Astrocyte (in vitro differentiated cells and primary cell): ENCODE measurements at regions not wholly inside any gene's neighbourhood (a gene's known extent, or its start where the extent isn't known, plus 50 kb on each side); places are given as distances from the start of the nearest gene placed in this dataset.

Source experiments
- DNase-seq: peaks from one replicate; pipeline ENCODE4 v3.0.0-alpha.2; 2010; ENCODE audit warnings: low read depth
- FAIRE-seq: peaks from 2 replicates; lab custom pipeline; 2011; peaks lifted over from hg19 to GRCh38; lab: Jason Lieb, UNC
- H2AFZ ChIP-seq: 2 replicates; pipeline ENCODE4 v1.6.0; 2012; ENCODE audit warnings: low read depth, low read length, inconsistent platforms
- H3K27ac ChIP-seq: 2 replicates; pipeline ENCODE4 v1.5.1; 2011; ENCODE audit warnings: low read depth, low read length, inconsistent platforms
- H3K27me3 ChIP-seq: 2 replicates; pipeline ENCODE4 v1.6.0; 2011; ENCODE audit warnings: low read length, inconsistent platforms; ENCODE audit not compliant: insufficient read depth
- H3K36me3 ChIP-seq: 2 replicates; pipeline ENCODE4 v1.5.1; 2011; ENCODE audit warnings: low read length, inconsistent platforms; ENCODE audit not compliant: insufficient read depth
- H3K4me1 ChIP-seq: 2 replicates; pipeline ENCODE4 v1.5.1; 2011; ENCODE audit warnings: low read length, inconsistent platforms; ENCODE audit not compliant: insufficient read depth
- H3K4me2 ChIP-seq: 2 replicates; pipeline ENCODE4 v1.6.0; 2012; ENCODE audit warnings: low read length, inconsistent platforms
- H3K4me3 ChIP-seq: 2 replicates; pipeline ENCODE4 v1.5.1; 2011; ENCODE audit warnings: low read depth, mild to moderate bottlenecking, low read length, inconsistent platforms; ENCODE audit not compliant: insufficient read depth
- H3K79me2 ChIP-seq: 2 replicates; pipeline ENCODE4 v1.6.0; 2012; ENCODE audit warnings: mild to moderate bottlenecking, low read length, inconsistent platforms; ENCODE audit not compliant: insufficient read depth
- H3K9ac ChIP-seq: 2 replicates; pipeline ENCODE4 v1.6.0; 2012; ENCODE audit warnings: mild to moderate bottlenecking, low read length, inconsistent platforms
- H3K9me3 ChIP-seq: 2 replicates; pipeline ENCODE4 v1.5.1; 2012; ENCODE audit warnings: low read depth, mild to moderate bottlenecking, low read length, inconsistent platforms; ENCODE audit not compliant: insufficient read depth
- H4K20me1 ChIP-seq: 2 replicates; pipeline ENCODE4 v1.6.0; 2012; ENCODE audit warnings: low read length, inconsistent platforms; ENCODE audit not compliant: insufficient read depth
- H3K27ac Mint-ChIP-seq: one replicate; pipeline ENCODE4 v1.8.0; 2021; ENCODE audit warnings: mild to moderate bottlenecking, mixed read lengths; ENCODE audit not compliant: unreplicated experiment
- H3K27me3 Mint-ChIP-seq: one replicate; pipeline ENCODE4 v1.8.0; 2021; ENCODE audit warnings: low read depth, mixed read lengths; ENCODE audit not compliant: unreplicated experiment
- H3K36me3 Mint-ChIP-seq: one replicate; pipeline ENCODE4 v1.8.0; 2021; ENCODE audit warnings: low read depth, mixed read lengths; ENCODE audit not compliant: unreplicated experiment
- H3K4me1 Mint-ChIP-seq: one replicate; pipeline ENCODE4 v1.8.0; 2021; ENCODE audit warnings: low read depth, mixed read lengths; ENCODE audit not compliant: unreplicated experiment
- H3K4me3 Mint-ChIP-seq: one replicate; pipeline ENCODE4 v1.8.0; 2021; ENCODE audit warnings: mild to moderate bottlenecking, moderate library complexity, mixed read lengths; ENCODE audit not compliant: unreplicated experiment
- H3K9me3 Mint-ChIP-seq: one replicate; pipeline ENCODE4 v1.8.0; 2021; ENCODE audit warnings: mild to moderate bottlenecking, mixed read lengths; ENCODE audit not compliant: unreplicated experiment
- EZH2 ChIP-seq: IDR thresholded peaks from 2 replicates; pipeline ENCODE4 v1.6.1; 2012; ENCODE audit warnings: mild to moderate bottlenecking, low read length, inconsistent platforms; ENCODE audit not compliant: insufficient read depth
- TF ChIP-seq, protein P1 (sequence below): IDR thresholded peaks from 2 replicates; pipeline ENCODE4 v1.5.1; 2011; ENCODE audit warnings: low read depth, mild to moderate bottlenecking, inconsistent platforms, low read length, moderate library complexity; ENCODE audit not compliant: insufficient read depth

DNA sequence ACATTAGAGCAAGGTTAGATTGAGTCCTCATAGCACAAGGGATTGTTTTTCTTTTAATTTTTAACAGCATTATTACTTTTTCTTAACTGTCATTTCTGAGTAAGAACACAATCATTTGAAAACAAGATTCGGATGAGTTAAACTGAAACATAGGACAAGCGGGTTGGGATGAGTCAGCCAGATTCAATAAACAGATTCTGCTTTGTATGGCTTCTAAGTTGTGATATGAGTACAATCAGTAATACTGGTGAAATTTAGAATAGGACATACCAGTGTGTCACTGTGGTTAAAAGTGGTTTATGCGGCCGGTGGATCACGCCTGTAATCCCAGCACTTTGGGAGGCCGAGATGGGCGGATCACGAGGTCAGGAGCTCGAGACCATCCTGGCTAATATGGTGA is 364.3 kb upstream of the CDH10 start:
- Histone ChIP-seq H3K9ac (no peak overlapping the region), H4K20me1 (no peaks in the 10 kb centered on the region), H3K79me2 (no peaks in the 10 kb centered on the region), H3K36me3 (no peaks in the 10 kb centered on the region), H3K4me1 (no peaks in the 10 kb centered on the region), H3K27me3 (no peaks in the 10 kb centered on the region), H3K9me3 (no peaks in the 10 kb centered on the region), H3K27ac (no peak overlapping the region), H3K4me2 (no peak overlapping the region), H2AFZ (no peak overlapping the region), H3K4me3 (no peak overlapping the region)
- DNase-seq (peak; percentile 22), FAIRE-seq (no peak)
- H3K9me3 Mint-ChIP-seq: no peaks in the 10 kb centered on the region
- H3K27ac Mint-ChIP-seq: no peak overlapping the region
- H3K27me3 Mint-ChIP-seq: no peaks in the 10 kb centered on the region
- no peak overlapping the region for H3K4me3 Mint-ChIP-seq
- no peaks in the 10 kb centered on the region for H3K36me3 Mint-ChIP-seq
- no peaks in the 10 kb centered on the region for H3K4me1 Mint-ChIP-seq
- TF ChIP-seq, protein P1, sequence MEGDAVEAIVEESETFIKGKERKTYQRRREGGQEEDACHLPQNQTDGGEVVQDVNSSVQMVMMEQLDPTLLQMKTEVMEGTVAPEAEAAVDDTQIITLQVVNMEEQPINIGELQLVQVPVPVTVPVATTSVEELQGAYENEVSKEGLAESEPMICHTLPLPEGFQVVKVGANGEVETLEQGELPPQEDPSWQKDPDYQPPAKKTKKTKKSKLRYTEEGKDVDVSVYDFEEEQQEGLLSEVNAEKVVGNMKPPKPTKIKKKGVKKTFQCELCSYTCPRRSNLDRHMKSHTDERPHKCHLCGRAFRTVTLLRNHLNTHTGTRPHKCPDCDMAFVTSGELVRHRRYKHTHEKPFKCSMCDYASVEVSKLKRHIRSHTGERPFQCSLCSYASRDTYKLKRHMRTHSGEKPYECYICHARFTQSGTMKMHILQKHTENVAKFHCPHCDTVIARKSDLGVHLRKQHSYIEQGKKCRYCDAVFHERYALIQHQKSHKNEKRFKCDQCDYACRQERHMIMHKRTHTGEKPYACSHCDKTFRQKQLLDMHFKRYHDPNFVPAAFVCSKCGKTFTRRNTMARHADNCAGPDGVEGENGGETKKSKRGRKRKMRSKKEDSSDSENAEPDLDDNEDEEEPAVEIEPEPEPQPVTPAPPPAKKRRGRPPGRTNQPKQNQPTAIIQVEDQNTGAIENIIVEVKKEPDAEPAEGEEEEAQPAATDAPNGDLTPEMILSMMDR: no peak
- no peak for TF ChIP-seq EZH2

DNA sequence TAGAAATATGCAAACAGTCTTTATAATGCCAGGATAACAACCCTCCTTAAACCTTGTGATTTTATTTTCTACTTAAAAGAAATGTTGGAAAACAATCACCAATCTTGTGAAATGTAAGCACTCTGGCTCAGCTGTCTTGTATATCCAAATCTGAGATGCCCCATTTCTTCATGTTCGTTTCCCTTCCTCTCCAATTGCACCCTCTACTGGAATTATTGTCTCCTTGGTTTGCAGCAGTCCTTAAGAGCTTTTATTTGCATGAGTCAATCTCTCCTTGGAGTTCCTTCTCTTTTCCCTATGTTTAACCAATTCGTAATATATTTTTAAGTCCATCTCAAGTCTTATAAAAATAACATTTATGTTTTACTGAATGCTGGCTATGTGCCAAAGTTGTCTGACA is 362.0 kb upstream of the CDH10 start:
- FAIRE-seq: peak; percentile 68
- Histone ChIP-seq H3K27me3 (no peaks in the 10 kb centered on the region), H3K4me1 (no peaks in the 10 kb centered on the region), H3K27ac (no peak overlapping the region), H3K9me3 (no peaks in the 10 kb centered on the region), H3K9ac (no peak overlapping the region), H2AFZ (no peak overlapping the region), H4K20me1 (no peaks in the 10 kb centered on the region), H3K4me2 (no peak overlapping the region), H3K36me3 (no peaks in the 10 kb centered on the region), H3K4me3 (no peak overlapping the region), H3K79me2 (no peaks in the 10 kb centered on the region)
- Mint-ChIP-seq H3K27ac (no peak overlapping the region), H3K4me3 (no peak overlapping the region), H3K27me3 (no peaks in the 10 kb centered on the region), H3K4me1 (no peaks in the 10 kb centered on the region), H3K9me3 (no peaks in the 10 kb centered on the region), H3K36me3 (no peaks in the 10 kb centered on the region)
- DNase-seq: peak; percentile 64
- TF ChIP-seq, protein P1: peak; percentile 47
- TF ChIP-seq EZH2: no peak

DNA sequence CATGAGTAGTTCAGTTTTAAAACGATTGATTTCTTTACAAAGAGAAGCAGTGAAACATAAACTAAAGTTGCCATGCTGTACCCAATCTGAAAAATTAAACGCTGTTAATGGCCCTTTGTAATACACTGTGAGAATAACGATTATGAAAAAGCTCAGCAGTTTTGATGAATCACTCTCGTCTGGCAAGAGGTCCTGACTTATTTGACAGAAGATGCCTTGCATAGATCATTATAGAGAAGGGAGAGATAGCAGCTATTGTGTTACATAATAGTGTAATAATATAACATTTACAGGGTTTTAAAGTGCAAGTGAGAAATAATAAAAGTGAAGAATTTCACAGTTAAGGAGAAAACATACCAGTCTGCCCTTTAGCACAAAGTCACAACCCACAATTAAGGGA is 361.5 kb upstream of the CDH10 start:
- no peak overlapping the region for H3K4me3 Mint-ChIP-seq
- no peaks in the 10 kb centered on the region for H4K20me1 ChIP-seq
- H3K4me3 ChIP-seq: no peak overlapping the region
- no peaks in the 10 kb centered on the region for H3K36me3 Mint-ChIP-seq
- no peak overlapping the region for H3K27ac Mint-ChIP-seq
- H3K9me3 Mint-ChIP-seq: no peaks in the 10 kb centered on the region
- FAIRE-seq: no peak
- no peak overlapping the region for H3K4me2 ChIP-seq
- DNase-seq: no peak
- no peaks in the 10 kb centered on the region for H3K4me1 Mint-ChIP-seq
- H3K27me3 ChIP-seq: no peaks in the 10 kb centered on the region
- H3K9me3 ChIP-seq: no peaks in the 10 kb centered on the region
- no peaks in the 10 kb centered on the region for H3K27me3 Mint-ChIP-seq
- H3K36me3 ChIP-seq: no peaks in the 10 kb centered on the region
- TF ChIP-seq, protein P1: no peak
- no peak for TF ChIP-seq EZH2
- no peak overlapping the region for H2AFZ ChIP-seq
- H3K27ac ChIP-seq: no peak overlapping the region
- H3K4me1 ChIP-seq: no peaks in the 10 kb centered on the region
- no peak overlapping the region for H3K9ac ChIP-seq
- no peaks in the 10 kb centered on the region for H3K79me2 ChIP-seq
